Endothelial cell (in vitro differentiated cells): ENCODE measurements at regions not wholly inside any gene's neighbourhood (a gene's known extent, or its start where the extent isn't known, plus 50 kb on each side); places are given as distances from the start of the nearest gene placed in this dataset.

Source experiments
- DNase-seq: peaks from one replicate; pipeline ENCODE4 v3.0.0; 2021; ENCODE audit warnings: low spot score
- H3K27ac Mint-ChIP-seq: one replicate; pipeline ENCODE4 v1.8.0; 2021; ENCODE audit warnings: mixed read lengths, inconsistent platforms; ENCODE audit not compliant: unreplicated experiment
- H3K27me3 Mint-ChIP-seq: one replicate; pipeline ENCODE4 v1.8.0; 2021; ENCODE audit warnings: mild to moderate bottlenecking, moderate library complexity, mixed read lengths, inconsistent platforms; ENCODE audit not compliant: unreplicated experiment
- H3K36me3 Mint-ChIP-seq: one replicate; pipeline ENCODE4 v1.8.0; 2021; ENCODE audit warnings: mild to moderate bottlenecking, low read depth, mixed read lengths, inconsistent platforms; ENCODE audit not compliant: unreplicated experiment
- H3K4me1 Mint-ChIP-seq: one replicate; pipeline ENCODE4 v1.8.0; 2021; ENCODE audit warnings: mild to moderate bottlenecking, mixed read lengths, inconsistent platforms; ENCODE audit not compliant: unreplicated experiment
- H3K4me3 Mint-ChIP-seq: one replicate; pipeline ENCODE4 v1.8.0; 2021; ENCODE audit warnings: mild to moderate bottlenecking, mixed read lengths, inconsistent platforms; ENCODE audit not compliant: unreplicated experiment
- H3K9me3 Mint-ChIP-seq: one replicate; pipeline ENCODE4 v1.8.0; 2021; ENCODE audit warnings: mixed read lengths, inconsistent platforms; ENCODE audit not compliant: unreplicated experiment
- CTCF ChIP-seq: fragments of 200-600 bp; sonication (generic); IDR thresholded peaks from one replicate; pipeline ENCODE4 v1.5.0; 2021; ENCODE audit warnings: antibody characterized with exemption; ENCODE audit not compliant: unreplicated experiment

- Mint-ChIP-seq H3K4me3 (no peak overlapping the region), H3K36me3 (no peaks in the 10 kb centered on the region), H3K27ac (no peak overlapping the region), H3K9me3 (no peaks in the 10 kb centered on the region), H3K27me3 (peaks cover 7% of the 10 kb centered on the region), H3K4me1 (peaks cover 2% of the 10 kb centered on the region)
- TF ChIP-seq CTCF = peak; percentile 87
- peak; percentile 49 for DNase-seq
These were observed 102.4 kb upstream of the SERBP1 start for GRCh38 chr1:67532452-67533216.

- no peak overlapping the region for H3K27ac Mint-ChIP-seq
- peaks cover 7% of the 10 kb centered on the region for H3K27me3 Mint-ChIP-seq
- no peak for DNase-seq
- H3K4me3 Mint-ChIP-seq = no peak overlapping the region
- H3K36me3 Mint-ChIP-seq = no peaks in the 10 kb centered on the region
- no peak for TF ChIP-seq CTCF
- H3K9me3 Mint-ChIP-seq = no peaks in the 10 kb centered on the region
- peaks cover 2% of the 10 kb centered on the region for H3K4me1 Mint-ChIP-seq
These were observed 104.4 kb upstream of the SERBP1 start for GRCh38 chr1:67534627-67535065.

GRCh38 chr1:67535474-67535873 lies 105.3 kb upstream of the SERBP1 start:
- H3K27ac Mint-ChIP-seq = no peak overlapping the region
- DNase-seq = peak; percentile 85
- no peaks in the 10 kb centered on the region for H3K9me3 Mint-ChIP-seq
- H3K4me1 Mint-ChIP-seq = peaks cover 3% of the 10 kb centered on the region
- peak; percentile 87 for TF ChIP-seq CTCF
- peaks cover 9% of the 10 kb centered on the region for H3K27me3 Mint-ChIP-seq
- H3K4me3 Mint-ChIP-seq = no peak overlapping the region
- no peaks in the 10 kb centered on the region for H3K36me3 Mint-ChIP-seq

- H3K9me3 Mint-ChIP-seq = no peaks in the 10 kb centered on the region
- TF ChIP-seq CTCF = no peak
- no peak overlapping the region for H3K27ac Mint-ChIP-seq
- peaks cover 3% of the 10 kb centered on the region for H3K4me1 Mint-ChIP-seq
- no peaks in the 10 kb centered on the region for H3K36me3 Mint-ChIP-seq
- H3K4me3 Mint-ChIP-seq = no peak overlapping the region
- peaks cover 9% of the 10 kb centered on the region for H3K27me3 Mint-ChIP-seq
- DNase-seq = no peak
These were observed 106.9 kb upstream of the SERBP1 start for GRCh38 chr1:67536957-67537666.

GRCh38 chr1:67537667-67538018 lies 107.4 kb upstream of the SERBP1 start:
- Mint-ChIP-seq H3K4me3 (no peak overlapping the region), H3K27me3 (peaks cover 9% of the 10 kb centered on the region), H3K4me1 (peaks cover 3% of the 10 kb centered on the region), H3K27ac (no peak overlapping the region), H3K9me3 (no peaks in the 10 kb centered on the region), H3K36me3 (no peaks in the 10 kb centered on the region)
- DNase-seq = no peak
- TF ChIP-seq CTCF = no peak
